IMR-90 (cell line): ENCODE measurements at regions not wholly inside any gene's neighbourhood (a gene's known extent, or its start where the extent isn't known, plus 50 kb on each side); places are given as distances from the start of the nearest gene placed in this dataset.

Experiments used
- ATAC-seq: fragments of 200-7000 bp; cut with Tn5 transposase; 2 replicates; pipeline ENCODE4 v1.9.1; 2020; ENCODE audit warnings: low read depth, mild to moderate bottlenecking, moderate library complexity
- BruUV-seq: library from RNA; stranded (reverse); fragments of 400-500 nt; replicated peaks from 2 replicates; lab custom pipeline; 2021; lab: Mats Ljungman, UMichigan
- CTCF ChIA-PET: fragments of 300-600 bp; formaldehyde crosslinking; extraction: SDS; loops from one replicate; lab custom pipeline; 2021; ENCODE audit warnings: antibody characterized with exemption; lab: Yijun Ruan, JAX
- POLR2A ChIA-PET: fragments of 300-600 bp; sonication (Branson Sonifier 250); formaldehyde crosslinking; loops from one replicate; lab custom pipeline; 2022; ENCODE audit warnings: antibody characterized with exemption; ENCODE audit not compliant: unreplicated experiment; lab: Charles Lee
- DNase-seq: peaks from one replicate; pipeline ENCODE4 v3.0.0; 2013
- H2AFZ ChIP-seq: replicated peaks from 2 replicates; pipeline ENCODE3; 2013; ENCODE audit warnings: low read length, mild to moderate bottlenecking; ENCODE audit not compliant: poor library complexity
- H2AK5ac ChIP-seq: 2 replicates; pipeline ENCODE4 v1.6.1; 2013; ENCODE audit warnings: low read depth, low read length, inconsistent platforms
- H2AK9ac ChIP-seq: replicated peaks from 2 replicates; pipeline ENCODE3; 2013; ENCODE audit warnings: mild to moderate bottlenecking, low read depth, low read length, moderate library complexity; ENCODE audit not compliant: poor library complexity
- H2BK120ac ChIP-seq: 2 replicates; pipeline ENCODE4 v1.6.1; 2013; ENCODE audit warnings: low read depth, low read length, inconsistent platforms
- H2BK15ac ChIP-seq: 3 replicates; pipeline ENCODE4 v1.6.1; 2013; ENCODE audit warnings: low read depth, low read length, inconsistent platforms
- H2BK20ac ChIP-seq: 2 replicates; pipeline ENCODE4 v1.6.1; 2013; ENCODE audit warnings: low read depth, mild to moderate bottlenecking, inconsistent platforms, low read length, moderate library complexity
- H2BK5ac ChIP-seq: 2 replicates; pipeline ENCODE4 v1.6.1; 2013; ENCODE audit warnings: mild to moderate bottlenecking, low read depth, low read length, inconsistent platforms; ENCODE audit not compliant: poor library complexity, severe bottlenecking
- H3K14ac ChIP-seq: replicated peaks from 2 replicates; pipeline ENCODE4 v1.6.1; 2013; ENCODE audit warnings: low read depth, low read length, inconsistent platforms
- H3K18ac ChIP-seq: 2 replicates; pipeline ENCODE4 v1.6.1; 2013; ENCODE audit warnings: low read depth, low read length, control low read depth
- H3K23ac ChIP-seq: 2 replicates; pipeline ENCODE4 v1.6.1; 2013; ENCODE audit warnings: low read depth, low read length, inconsistent platforms
- H3K27ac ChIP-seq: 2 replicates; pipeline ENCODE4 v1.5.1; 2013; ENCODE audit warnings: mild to moderate bottlenecking, control low read depth, low read length; ENCODE audit not compliant: insufficient read depth
- H3K27me3 ChIP-seq: 2 replicates; pipeline ENCODE4 v1.6.1; 2013; ENCODE audit warnings: low read length; ENCODE audit not compliant: control insufficient read depth, insufficient read depth
- H3K36me3 ChIP-seq: 2 replicates; pipeline ENCODE4 v1.6.1; 2013; ENCODE audit warnings: low read length, mixed read lengths; ENCODE audit not compliant: control insufficient read depth, insufficient read depth
- H3K4ac ChIP-seq: 2 replicates; pipeline ENCODE4 v1.6.1; 2013; ENCODE audit warnings: low read depth, low read length, inconsistent platforms
- H3K4me1 ChIP-seq: 2 replicates; pipeline ENCODE4 v1.6.1; 2013; ENCODE audit warnings: low read length, mixed read lengths; ENCODE audit not compliant: control insufficient read depth, insufficient read depth
- H3K4me2 ChIP-seq: 2 replicates; pipeline ENCODE4 v1.6.1; 2013; ENCODE audit warnings: low read depth, mild to moderate bottlenecking, control low read depth, low read length, moderate library complexity
- H3K4me3 ChIP-seq: 2 replicates; pipeline ENCODE4 v1.5.1; 2013; ENCODE audit warnings: low read depth, mild to moderate bottlenecking, control low read depth, low read length, moderate library complexity; ENCODE audit not compliant: insufficient read depth
- H3K56ac ChIP-seq: 2 replicates; pipeline ENCODE4 v1.6.1; 2013; ENCODE audit warnings: low read length, inconsistent platforms; ENCODE audit not compliant: insufficient read depth; ENCODE audit errors: extremely low read depth
- H3K79me1 ChIP-seq, 2 experiments: 2 replicates each; pipeline ENCODE4 v1.6.1; 2013; ENCODE audit warnings: low read length in 2 of 2, inconsistent platforms in 1 of 2, low read depth in 1 of 2
- H3K9ac ChIP-seq: 2 replicates; pipeline ENCODE4 v1.6.1; 2013; ENCODE audit warnings: low read depth, low read length, control low read depth
- H3K9me1 ChIP-seq: 2 replicates; pipeline ENCODE4 v1.6.1; 2013; ENCODE audit warnings: low read length, inconsistent platforms; ENCODE audit not compliant: insufficient read depth
- H3K9me3 ChIP-seq: 2 replicates; pipeline ENCODE4 v1.6.1; 2013; ENCODE audit warnings: low read length; ENCODE audit not compliant: control insufficient read depth, insufficient read depth
- H4K20me1 ChIP-seq: 2 replicates; pipeline ENCODE4 v1.6.1; 2013; ENCODE audit warnings: low read length, inconsistent platforms; ENCODE audit not compliant: insufficient read depth
- H4K5ac ChIP-seq: 2 replicates; pipeline ENCODE4 v1.6.1; 2013; ENCODE audit warnings: mild to moderate bottlenecking, low read depth, low read length, control low read depth
- H4K8ac ChIP-seq, 2 experiments: 2 replicates each; pipeline ENCODE4 v1.6.1; 2013; ENCODE audit warnings: low read depth in 2 of 2, low read length in 2 of 2, control low read depth in 1 of 2, inconsistent platforms in 1 of 2
- H4K91ac ChIP-seq: 2 replicates; pipeline ENCODE4 v1.6.1; 2013; ENCODE audit warnings: low read depth, low read length, inconsistent platforms; ENCODE audit not compliant: insufficient read depth
- BHLHE40 ChIP-seq: fragments of 150-350 bp; IDR thresholded peaks from 2 replicates; pipeline ENCODE4 v1.6.1; 2016; ENCODE audit warnings: mild to moderate bottlenecking, low read depth, low read length
- CEBPB ChIP-seq: IDR thresholded peaks from 2 replicates; pipeline ENCODE4 v1.6.1; 2012; ENCODE audit warnings: low read depth, low read length, improper control_type of control experiment
- MAFK ChIP-seq: IDR thresholded peaks from 2 replicates; pipeline ENCODE4 v1.6.1; 2012; ENCODE audit warnings: low read depth, low read length, improper control_type of control experiment
- MAZ ChIP-seq: IDR thresholded peaks from 2 replicates; pipeline ENCODE4 v1.6.1; 2012; ENCODE audit warnings: low read depth, mild to moderate bottlenecking, low read length, improper control_type of control experiment, moderate library complexity, borderline replicate concordance
- RAD21 ChIP-seq: IDR thresholded peaks from 2 replicates; pipeline ENCODE4 v1.6.1; 2012; ENCODE audit warnings: low read length, improper control_type of control experiment
- RCOR1 ChIP-seq: IDR thresholded peaks from 2 replicates; pipeline ENCODE4 v1.6.1; 2012; ENCODE audit warnings: mild to moderate bottlenecking, low read length, improper control_type of control experiment; ENCODE audit not compliant: insufficient replicate concordance
- RFX5 ChIP-seq: IDR thresholded peaks from 2 replicates; pipeline ENCODE4 v1.8.0; 2012; ENCODE audit warnings: low read depth, mild to moderate bottlenecking, low read length, moderate library complexity
- dilution Hi-C: fragments of 300-500 bp; cut with HindIII; formaldehyde crosslinking; loops from one replicate; pipeline ENCODE4 v1.14.3; 2018; ENCODE audit warnings: low sequenced_read_pairs; ENCODE audit not compliant: unreplicated experiment
- in situ Hi-C: fragments of 300-500 bp; cut with MboI; formaldehyde crosslinking; loops from 3 replicates; pipeline ENCODE4 v1.14.3; 2019; ENCODE audit warnings: low sequenced_read_pairs, inconsistent platforms, mixed read lengths
- intact Hi-C: fragments of 100-400 bp; cut with micrococcal nuclease; formaldehyde crosslinking; loops from 2 replicates; pipeline ENCODE4 v1.10.0; 2022

- Histone ChIP-seq H3K4me3 (no peak overlapping the region), H2BK20ac (no peak overlapping the region), H3K79me1 (no peaks in the 10 kb centered on the region), H3K27ac (no peak overlapping the region), H4K91ac (no peak overlapping the region), H4K8ac (no peak overlapping the region), H2AFZ (no peak overlapping the region), H3K4me1 (no peaks in the 10 kb centered on the region), H2AK9ac (no peak overlapping the region), H3K56ac (no peak overlapping the region), H3K18ac (no peak overlapping the region), H3K23ac (no peak overlapping the region), H4K20me1 (no peaks in the 10 kb centered on the region), H3K9me3 (no peaks in the 10 kb centered on the region; the same call in none of the 2 replicates), H4K5ac (no peak overlapping the region), H3K4me2 (no peak overlapping the region), H2BK120ac (no peak overlapping the region), H3K9ac (no peak overlapping the region), H3K4ac (no peak overlapping the region), H2BK5ac (no peak overlapping the region), H3K14ac (no peak overlapping the region), H3K27me3 (no peaks in the 10 kb centered on the region), H3K9me1 (no peaks in the 10 kb centered on the region), H2BK15ac (no peak overlapping the region), H2AK5ac (no peak overlapping the region), H3K36me3 (no peaks in the 10 kb centered on the region)
- CTCF ChIA-PET: no interaction called here
- DNase-seq (no peak), ATAC-seq (no peak)
- POLR2A ChIA-PET: no interaction called here
- TF ChIP-seq RCOR1 (no peak), MAZ (no peak), RFX5 (no peak), CEBPB (no peak), MAFK (no peak), RAD21 (no peak), BHLHE40 (no peak)
- BruUV-seq: no TSS peak
- intact Hi-C loops (no loop called here), in situ Hi-C loops (no loop called here), dilution Hi-C loops (no loop called here)
Measured at GRCh38 chr16:26317885-26318284, 626.1 kb downstream of the HS3ST4 start.
